ENCODE measurements at regions not wholly inside any gene's neighbourhood (a gene's known extent, or its start where the extent isn't known, plus 50 kb on each side); places are given as distances from the start of the nearest gene placed in this dataset.

- Histone ChIP-seq H3K27me3 (no peaks in the 10 kb centered on the region), H3K4me1 (no peaks in the 10 kb centered on the region), H3K9me3 (peaks cover 0 to 9% (median 5%) of the 10 kb centered on the region in 4 donors), H3K36me3 (no peaks in the 10 kb centered on the region), H3K4me3 (no peak overlapping the region), H3K27ac (no peak overlapping the region)
- TF ChIP-seq EP300 (IDR thresholded peaks at IDR 0.05) (no peak), POLR2AphosphoS5 (IDR thresholded peaks at IDR 0.05) (peak in 1 of 3 donors; percentile 5), CTCF (IDR thresholded peaks at IDR 0.05) (no peak), POLR2A (IDR thresholded peaks at IDR 0.05) (no peak)
- 90 to 97% (median 93%) methylated on average over 5 of the region's 5 CpGs for WGBS, 5 donors
- intact Hi-C loops (cut with DNase I; ENCODE audit: low total_unique reads) = no loop called here
- no peak for DNase-seq
Measured at GRCh38 chr2:216956820-216957493, 97.1 kb upstream of the TNP1 start.

GRCh38 chr2:216951171-216951570, 91.3 kb upstream of the TNP1 start:
- 79 to 87% (median 85%) methylated on average over 4 of the region's 4 CpGs for WGBS, 5 donors
- DNase-seq = no peak
- intact Hi-C loops (cut with DNase I; ENCODE audit: low total_unique reads) = no loop called here
- Histone ChIP-seq H3K9me3 (peaks cover 0 to 13% (median 5%) of the 10 kb centered on the region in 4 donors), H3K4me1 (no peaks in the 10 kb centered on the region), H3K36me3 (no peaks in the 10 kb centered on the region), H3K27ac (no peak overlapping the region), H3K27me3 (no peaks in the 10 kb centered on the region), H3K4me3 (no peak overlapping the region)
- TF ChIP-seq POLR2AphosphoS5 (IDR thresholded peaks at IDR 0.05) = no peak
- no peak for TF ChIP-seq CTCF (IDR thresholded peaks at IDR 0.05)
- no peak for TF ChIP-seq EP300 (IDR thresholded peaks at IDR 0.05)
- no peak for TF ChIP-seq POLR2A (IDR thresholded peaks at IDR 0.05)

GRCh38 chr2:216950547-216950946, 90.7 kb upstream of the TNP1 start:
- no peak overlapping the region for H3K27ac ChIP-seq
- intact Hi-C loops (cut with DNase I; ENCODE audit: low total_unique reads) = no loop called here
- TF ChIP-seq EP300 (IDR thresholded peaks at IDR 0.05) = no peak
- no peak for TF ChIP-seq CTCF (IDR thresholded peaks at IDR 0.05)
- no peak for TF ChIP-seq POLR2A (IDR thresholded peaks at IDR 0.05)
- TF ChIP-seq POLR2AphosphoS5 (IDR thresholded peaks at IDR 0.05) = no peak
- DNase-seq = no peak
- H3K36me3 ChIP-seq = no peaks in the 10 kb centered on the region
- peaks cover 0 to 13% (median 5%) of the 10 kb centered on the region in 4 donors for H3K9me3 ChIP-seq
- no peak overlapping the region for H3K4me3 ChIP-seq
- H3K27me3 ChIP-seq = no peaks in the 10 kb centered on the region
- WGBS, 5 donors = 62 to 67% (median 64%) methylated on average over 2 of the region's 2 CpGs
- no peaks in the 10 kb centered on the region for H3K4me1 ChIP-seq

GRCh38 chr2:216949700-216950413, 90.0 kb upstream of the TNP1 start:
- Histone ChIP-seq H3K36me3 (no peaks in the 10 kb centered on the region), H3K9me3 (peaks cover 0 to 10% (median 5%) of the 10 kb centered on the region in 4 donors), H3K4me1 (no peaks in the 10 kb centered on the region), H3K27me3 (no peaks in the 10 kb centered on the region), H3K27ac (no peak overlapping the region), H3K4me3 (no peak overlapping the region)
- 65 to 80% (median 74%) methylated on average over 12 of the region's 12 CpGs for WGBS, 5 donors
- no peak for DNase-seq
- intact Hi-C loops (cut with DNase I; ENCODE audit: low total_unique reads) = no loop called here
- TF ChIP-seq EP300 (IDR thresholded peaks at IDR 0.05) (no peak), POLR2A (IDR thresholded peaks at IDR 0.05) (no peak), CTCF (IDR thresholded peaks at IDR 0.05) (no peak), POLR2AphosphoS5 (IDR thresholded peaks at IDR 0.05) (no peak)
